ENCODE measurements at regions not wholly inside any gene's neighbourhood (a gene's known extent, or its start where the extent isn't known, plus 50 kb on each side); places are given as distances from the start of the nearest gene placed in this dataset.

DNA sequence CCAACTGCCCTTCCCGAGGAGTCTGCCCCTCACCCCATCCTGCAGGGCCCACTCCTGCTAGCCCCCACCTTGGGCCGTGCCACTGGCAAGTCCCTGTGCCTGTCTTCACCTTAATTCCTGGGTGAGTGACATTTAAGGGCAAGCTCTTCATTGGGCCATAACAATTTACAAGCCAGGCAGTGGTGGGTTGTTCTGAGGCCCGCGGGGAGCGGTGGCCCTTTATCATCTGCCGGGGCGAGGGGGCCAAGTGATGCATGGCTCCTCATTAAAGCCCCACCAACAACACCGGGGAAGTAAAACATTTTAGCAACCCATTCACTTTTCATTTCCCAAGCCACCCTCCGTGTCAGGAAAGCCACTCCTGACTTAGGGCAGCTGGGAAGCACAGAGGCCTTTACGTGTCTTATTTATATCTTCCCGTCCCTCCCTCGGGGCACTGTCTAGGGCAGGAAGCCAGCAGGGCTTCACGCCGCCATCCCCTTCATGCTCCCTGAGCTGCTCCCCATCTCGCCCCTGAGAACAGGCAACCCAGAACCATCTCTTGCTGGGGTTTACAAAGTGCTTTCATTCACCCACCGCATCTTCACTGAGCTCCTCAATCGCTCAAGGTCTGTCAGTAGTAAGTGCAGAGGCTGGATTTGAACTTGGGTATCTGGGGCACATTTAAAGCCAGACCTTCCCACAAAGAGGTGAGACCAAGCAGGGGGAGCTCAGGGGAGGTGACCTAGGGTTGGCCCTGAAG, 55.5 kb upstream of the CCDC167 start:
- no peaks in the 10 kb centered on the region for H4K20me1 ChIP-seq (ENCODE audit: control insufficient read depth, extremely low read depth, insufficient read depth, low read length)
- peaks cover 16% of the 10 kb centered on the region for H3K4me1 ChIP-seq (ENCODE audit: control insufficient read depth, extremely low read depth, insufficient read depth, low read length)
- H3K27ac ChIP-seq (ENCODE audit: control insufficient read depth, insufficient read depth, low read length), result no peak overlapping the region
- DNase-seq (ENCODE audit: low read depth, low spot score) (no peak), FAIRE-seq (no peak)
- no peaks in the 10 kb centered on the region for H3K36me3 ChIP-seq (ENCODE audit: control insufficient read depth in 2 of 2, extremely low read depth in 1 of 2, insufficient read depth in 2 of 2, low read length in 2 of 2)
- TF ChIP-seq, protein P1, sequence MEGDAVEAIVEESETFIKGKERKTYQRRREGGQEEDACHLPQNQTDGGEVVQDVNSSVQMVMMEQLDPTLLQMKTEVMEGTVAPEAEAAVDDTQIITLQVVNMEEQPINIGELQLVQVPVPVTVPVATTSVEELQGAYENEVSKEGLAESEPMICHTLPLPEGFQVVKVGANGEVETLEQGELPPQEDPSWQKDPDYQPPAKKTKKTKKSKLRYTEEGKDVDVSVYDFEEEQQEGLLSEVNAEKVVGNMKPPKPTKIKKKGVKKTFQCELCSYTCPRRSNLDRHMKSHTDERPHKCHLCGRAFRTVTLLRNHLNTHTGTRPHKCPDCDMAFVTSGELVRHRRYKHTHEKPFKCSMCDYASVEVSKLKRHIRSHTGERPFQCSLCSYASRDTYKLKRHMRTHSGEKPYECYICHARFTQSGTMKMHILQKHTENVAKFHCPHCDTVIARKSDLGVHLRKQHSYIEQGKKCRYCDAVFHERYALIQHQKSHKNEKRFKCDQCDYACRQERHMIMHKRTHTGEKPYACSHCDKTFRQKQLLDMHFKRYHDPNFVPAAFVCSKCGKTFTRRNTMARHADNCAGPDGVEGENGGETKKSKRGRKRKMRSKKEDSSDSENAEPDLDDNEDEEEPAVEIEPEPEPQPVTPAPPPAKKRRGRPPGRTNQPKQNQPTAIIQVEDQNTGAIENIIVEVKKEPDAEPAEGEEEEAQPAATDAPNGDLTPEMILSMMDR (optimal IDR thresholded peaks at IDR 0.05 in 1 of 3, IDR thresholded peaks at IDR 0.05 in 1 of 3, conservative IDR thresholded peaks at IDR 0.05 in 1 of 3; ENCODE audit: extremely low read depth in 1 of 3, insufficient read depth in 2 of 3, low read length in 3 of 3), result no peak
- TF ChIP-seq EZH2 (IDR thresholded peaks at IDR 0.05; ENCODE audit: low read length), result no peak
- no peak overlapping the region for H3K4me2 ChIP-seq (ENCODE audit: control insufficient read depth, extremely low read depth, insufficient read depth, low read depth, low read length)
- no peaks in the 10 kb centered on the region for H3K9me1 ChIP-seq (ENCODE audit: control insufficient read depth, extremely low read depth, insufficient read depth, low read length)
- H3K9ac ChIP-seq (ENCODE audit: control insufficient read depth, extremely low read depth, insufficient read depth, low read length), result no peak overlapping the region
- no peaks in the 10 kb centered on the region for H3K79me2 ChIP-seq (ENCODE audit: control insufficient read depth, insufficient read depth, low read length)
- no peaks in the 10 kb centered on the region for H3K9me3 ChIP-seq (ENCODE audit: control insufficient read depth, low read depth, low read length)
- no peak overlapping the region for H2AFZ ChIP-seq (ENCODE audit: control insufficient read depth, low read length)
- dilution Hi-C loops (cut with MboI; ENCODE audit: extremely low pct_ligation_motif_present, low sequenced_read_pairs), result no loop called here
- no peak overlapping the region for H3K4me3 ChIP-seq (ENCODE audit: control insufficient read depth in 2 of 3, extremely low read depth in 1 of 3, insufficient read depth in 2 of 3, low read depth in 1 of 3, low read length in 3 of 3)
- H3K27me3 ChIP-seq (ENCODE audit: control insufficient read depth, extremely low read depth, insufficient read depth, low read length), result peaks cover 12% of the 10 kb centered on the region

DNA sequence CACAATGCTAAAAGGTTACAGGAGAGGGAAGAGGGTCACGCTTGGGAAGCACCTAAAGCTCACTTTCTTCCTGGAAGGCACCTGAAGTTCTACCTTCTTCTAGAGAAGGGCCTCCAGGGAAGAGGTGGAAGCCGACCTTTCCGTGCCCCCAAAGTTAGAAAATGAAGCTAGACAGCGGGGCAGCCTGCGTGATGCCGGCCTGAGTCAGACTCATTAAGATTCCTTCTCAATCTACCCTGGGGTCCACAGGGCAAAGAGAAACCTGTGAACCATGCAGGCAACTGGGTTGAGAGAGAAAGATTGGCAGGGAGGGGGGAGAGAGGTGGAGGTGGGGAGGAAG, 54.8 kb upstream of the CCDC167 start:
- DNase-seq (ENCODE audit: low read depth, low spot score), result no peak
- H3K4me2 ChIP-seq (ENCODE audit: control insufficient read depth, extremely low read depth, insufficient read depth, low read depth, low read length), result peak overlapping the region; percentile 47
- no peak overlapping the region for H3K4me3 ChIP-seq (ENCODE audit: control insufficient read depth in 2 of 3, extremely low read depth in 1 of 3, insufficient read depth in 2 of 3, low read depth in 1 of 3, low read length in 3 of 3)
- no peak overlapping the region for H3K9ac ChIP-seq (ENCODE audit: control insufficient read depth, extremely low read depth, insufficient read depth, low read length)
- dilution Hi-C loops (cut with MboI; ENCODE audit: extremely low pct_ligation_motif_present, low sequenced_read_pairs), result no loop called here
- peaks cover 16% of the 10 kb centered on the region for H3K4me1 ChIP-seq (ENCODE audit: control insufficient read depth, extremely low read depth, insufficient read depth, low read length)
- FAIRE-seq, result peak; percentile 9
- no peak overlapping the region for H3K27ac ChIP-seq (ENCODE audit: control insufficient read depth, insufficient read depth, low read length)
- no peaks in the 10 kb centered on the region for H4K20me1 ChIP-seq (ENCODE audit: control insufficient read depth, extremely low read depth, insufficient read depth, low read length)
- no peaks in the 10 kb centered on the region for H3K9me1 ChIP-seq (ENCODE audit: control insufficient read depth, extremely low read depth, insufficient read depth, low read length)
- H3K36me3 ChIP-seq (ENCODE audit: control insufficient read depth in 2 of 2, extremely low read depth in 1 of 2, insufficient read depth in 2 of 2, low read length in 2 of 2), result no peaks in the 10 kb centered on the region
- H3K79me2 ChIP-seq (ENCODE audit: control insufficient read depth, insufficient read depth, low read length), result no peaks in the 10 kb centered on the region
- H3K9me3 ChIP-seq (ENCODE audit: control insufficient read depth, low read depth, low read length), result no peaks in the 10 kb centered on the region
- no peak overlapping the region for H2AFZ ChIP-seq (ENCODE audit: control insufficient read depth, low read length)
- TF ChIP-seq, protein P1 (optimal IDR thresholded peaks at IDR 0.05 in 1 of 3, IDR thresholded peaks at IDR 0.05 in 1 of 3, conservative IDR thresholded peaks at IDR 0.05 in 1 of 3; ENCODE audit: extremely low read depth in 1 of 3, insufficient read depth in 2 of 3, low read length in 3 of 3), result no peak
- no peak for TF ChIP-seq EZH2 (IDR thresholded peaks at IDR 0.05; ENCODE audit: low read length)
- peaks cover 9% of the 10 kb centered on the region for H3K27me3 ChIP-seq (ENCODE audit: control insufficient read depth, extremely low read depth, insufficient read depth, low read length)
